HEK293 (cell line): ENCODE measurements at regions not wholly inside any gene's neighbourhood (a gene's known extent, or its start where the extent isn't known, plus 50 kb on each side); places are given as distances from the start of the nearest gene placed in this dataset.

ENCODE experiments used
- CTCF ChIA-PET: fragments of 350-600 bp; formaldehyde crosslinking; extraction: SDS; loops from one replicate; lab custom pipeline; 2021; ENCODE audit warnings: antibody characterized with exemption; lab: Yijun Ruan, JAX
- POLR2A ChIA-PET: fragments of 300-600 bp; formaldehyde crosslinking; extraction: SDS; loops from one replicate; lab custom pipeline; 2020; ENCODE audit warnings: antibody characterized with exemption, inconsistent platforms; lab: Yijun Ruan, JAX
- H3K27ac ChIP-seq: fragments of 200-500 bp; sonication (Bioruptor generic); 2 replicates; pipeline ENCODE4 v1.5.1; 2014; ENCODE audit warnings: low read depth, low read length, control low read depth, inconsistent platforms; ENCODE audit errors: extremely low read depth
- H3K36me3 ChIP-seq, 2 experiments: fragments of 200-500 bp in 1 of 2; sonication (Bioruptor generic) in 1 of 2; 1 replicate in 1 of 2; 2 replicates in 1 of 2; pipeline ENCODE4 v1.5.1; 2014 to 2017; ENCODE audit warnings: inconsistent platforms in 2 of 2, low read length in 2 of 2; ENCODE audit not compliant: control insufficient read depth in 2 of 2, insufficient read depth in 1 of 2
- H3K4me1 ChIP-seq: fragments of 200-500 bp; sonication (Bioruptor generic); 2 replicates; pipeline ENCODE4 v1.5.1; 2014; ENCODE audit warnings: mild to moderate bottlenecking, low read length, inconsistent platforms; ENCODE audit not compliant: control insufficient read depth, insufficient read depth
- H3K4me3 ChIP-seq: 2 replicates; pipeline ENCODE4 v1.5.1; 2011; ENCODE audit warnings: low read depth, mild to moderate bottlenecking, control low read depth, low read length, moderate library complexity
- H3K9me3 ChIP-seq: fragments of 200-500 bp; sonication (Bioruptor generic); 2 replicates; pipeline ENCODE4 v1.5.1; 2014; ENCODE audit warnings: low read depth, low read length, inconsistent platforms; ENCODE audit not compliant: control insufficient read depth, insufficient read depth
- IKZF3 ChIP-seq: fragments of 450-650 bp; IDR thresholded peaks from 2 replicates; pipeline ENCODE4 v1.5.0; 2018; ENCODE audit warnings: missing biosample characterization, mild to moderate bottlenecking, missing genetic modification characterization, moderate library complexity
- OVOL3 ChIP-seq: fragments of 450-650 bp; formaldehyde crosslinking; IDR thresholded peaks from 2 replicates; pipeline ENCODE4 v1.5.1; 2016; ENCODE audit warnings: missing biosample characterization, missing genetic modification characterization
- PRDM1 ChIP-seq: fragments of 450-650 bp; formaldehyde crosslinking; IDR thresholded peaks from 2 replicates; pipeline ENCODE4; 2016; ENCODE audit warnings: missing biosample characterization, missing genetic modification characterization
- RBAK ChIP-seq: fragments of 450-650 bp; formaldehyde crosslinking; IDR thresholded peaks from 2 replicates; pipeline ENCODE4 v1.5.1; 2016; ENCODE audit warnings: missing biosample characterization, missing genetic modification characterization
- SCRT1 ChIP-seq: fragments of 450-650 bp; formaldehyde crosslinking; IDR thresholded peaks from 2 replicates; pipeline ENCODE4 v1.5.1; 2016; ENCODE audit warnings: missing biosample characterization, missing genetic modification characterization, borderline replicate concordance
- ZBTB48 ChIP-seq: fragments of 450-650 bp; formaldehyde crosslinking; IDR thresholded peaks from 2 replicates; pipeline ENCODE4 v1.5.1; 2016; ENCODE audit warnings: missing biosample characterization, missing genetic modification characterization
- ZNF133 ChIP-seq: fragments of 450-650 bp; formaldehyde crosslinking; IDR thresholded peaks from 2 replicates; pipeline ENCODE4 v1.5.1; 2016; ENCODE audit warnings: missing biosample characterization, missing genetic modification characterization
- ZNF174 ChIP-seq: fragments of 450-650 bp; formaldehyde crosslinking; IDR thresholded peaks from 2 replicates; pipeline ENCODE4 v1.5.0; 2017; ENCODE audit warnings: missing biosample characterization, mild to moderate bottlenecking, missing genetic modification characterization
- ZNF311 ChIP-seq: fragments of 450-650 bp; formaldehyde crosslinking; IDR thresholded peaks from 2 replicates; pipeline ENCODE4 v1.5.1; 2017; ENCODE audit warnings: missing biosample characterization, missing genetic modification characterization, borderline replicate concordance
- ZNF48 ChIP-seq: fragments of 450-650 bp; formaldehyde crosslinking; IDR thresholded peaks from 2 replicates; pipeline ENCODE4 v1.5.1; 2016; ENCODE audit warnings: missing biosample characterization, missing genetic modification characterization
- ZNF501 ChIP-seq: fragments of 450-650 bp; formaldehyde crosslinking; IDR thresholded peaks from 2 replicates; pipeline ENCODE4 v1.5.1; 2016; ENCODE audit warnings: missing biosample characterization, missing genetic modification characterization
- ZNF530 ChIP-seq: fragments of 450-650 bp; formaldehyde crosslinking; IDR thresholded peaks from 2 replicates; pipeline ENCODE4 v1.5.1; 2016; ENCODE audit warnings: low read depth, missing biosample characterization, missing genetic modification characterization
- ZNF596 ChIP-seq: fragments of 450-650 bp; IDR thresholded peaks from 2 replicates; pipeline ENCODE4 v1.5.0; 2018; ENCODE audit warnings: missing biosample characterization, mild to moderate bottlenecking, missing genetic modification characterization, moderate library complexity
- ZNF610 ChIP-seq: fragments of 450-650 bp; formaldehyde crosslinking; IDR thresholded peaks from 2 replicates; pipeline ENCODE4 v1.5.1; 2016; ENCODE audit warnings: missing biosample characterization, missing genetic modification characterization, borderline replicate concordance
- ZNF629 ChIP-seq: fragments of 450-650 bp; formaldehyde crosslinking; IDR thresholded peaks from 2 replicates; pipeline ENCODE4 v1.5.1; 2017; ENCODE audit warnings: missing biosample characterization, missing genetic modification characterization
- ZNF768 ChIP-seq: fragments of 450-650 bp; formaldehyde crosslinking; IDR thresholded peaks from 2 replicates; pipeline ENCODE4 v1.5.1; 2018; ENCODE audit warnings: missing biosample characterization, mild to moderate bottlenecking, missing genetic modification characterization
- TF ChIP-seq, protein P1 (sequence below): fragments of 450-650 bp; formaldehyde crosslinking; IDR thresholded peaks from 2 replicates; pipeline ENCODE4 v1.5.1; 2016; ENCODE audit warnings: missing biosample characterization, missing genetic modification characterization
- TF ChIP-seq, protein P2 (sequence below): fragments of 450-650 bp; formaldehyde crosslinking; IDR thresholded peaks from 2 replicates; pipeline ENCODE4 v1.5.1; 2016; ENCODE audit warnings: missing biosample characterization, missing genetic modification characterization
- TF ChIP-seq, protein P3 (sequence below): sonication (generic); formaldehyde crosslinking; IDR thresholded peaks from 2 replicates; pipeline ENCODE4 v1.8.1; 2022; ENCODE audit warnings: mild to moderate bottlenecking, moderate library complexity, missing genetic modification reagents
- TF ChIP-seq, protein P4 (sequence below): fragments of 450-650 bp; formaldehyde crosslinking; IDR thresholded peaks from 2 replicates; pipeline ENCODE4 v1.5.1; 2016; ENCODE audit warnings: missing biosample characterization, missing genetic modification characterization
- TF ChIP-seq, protein P5 (sequence below): IDR thresholded peaks from 2 replicates; pipeline ENCODE4 v1.6.1; 2011; ENCODE audit warnings: mild to moderate bottlenecking, low read depth, low read length, borderline replicate concordance

DNA sequence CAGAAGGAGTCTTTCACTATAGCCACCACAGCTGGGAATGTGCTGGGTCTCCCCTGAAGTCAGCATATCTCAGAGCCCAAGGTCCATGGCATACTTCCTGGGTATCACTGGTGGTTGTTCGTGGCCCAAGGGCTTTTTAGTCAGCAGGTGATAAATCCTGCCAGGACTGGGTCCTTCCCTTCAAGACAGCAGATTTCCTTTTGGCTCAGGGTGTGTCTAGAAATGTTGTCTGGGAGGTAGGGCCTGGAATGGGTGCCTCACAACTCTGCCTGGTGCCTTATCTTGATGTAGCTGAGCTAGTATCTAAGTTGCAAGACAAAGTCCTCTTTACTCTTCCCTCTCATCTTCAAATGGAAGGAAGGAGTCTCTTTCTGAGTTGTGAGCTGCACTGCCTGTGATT is 102.4 kb upstream of the TMLHE start:
- Histone ChIP-seq H3K9me3 (no peaks in the 10 kb centered on the region; the same call in 1 of the 2 replicates), H3K4me3 (no peak overlapping the region), H3K27ac (no peak overlapping the region), H3K36me3 (no peaks in the 10 kb centered on the region), H3K4me1 (no peaks in the 10 kb centered on the region)
- ChIA-PET CTCF (no interaction called here), POLR2A (no interaction called here)
- TF ChIP-seq RBAK (tag by site-specific recombination): no peak
- TF ChIP-seq ZNF596: no peak
- no peak for TF ChIP-seq ZNF530 (tag by site-specific recombination)
- TF ChIP-seq, protein P1, sequence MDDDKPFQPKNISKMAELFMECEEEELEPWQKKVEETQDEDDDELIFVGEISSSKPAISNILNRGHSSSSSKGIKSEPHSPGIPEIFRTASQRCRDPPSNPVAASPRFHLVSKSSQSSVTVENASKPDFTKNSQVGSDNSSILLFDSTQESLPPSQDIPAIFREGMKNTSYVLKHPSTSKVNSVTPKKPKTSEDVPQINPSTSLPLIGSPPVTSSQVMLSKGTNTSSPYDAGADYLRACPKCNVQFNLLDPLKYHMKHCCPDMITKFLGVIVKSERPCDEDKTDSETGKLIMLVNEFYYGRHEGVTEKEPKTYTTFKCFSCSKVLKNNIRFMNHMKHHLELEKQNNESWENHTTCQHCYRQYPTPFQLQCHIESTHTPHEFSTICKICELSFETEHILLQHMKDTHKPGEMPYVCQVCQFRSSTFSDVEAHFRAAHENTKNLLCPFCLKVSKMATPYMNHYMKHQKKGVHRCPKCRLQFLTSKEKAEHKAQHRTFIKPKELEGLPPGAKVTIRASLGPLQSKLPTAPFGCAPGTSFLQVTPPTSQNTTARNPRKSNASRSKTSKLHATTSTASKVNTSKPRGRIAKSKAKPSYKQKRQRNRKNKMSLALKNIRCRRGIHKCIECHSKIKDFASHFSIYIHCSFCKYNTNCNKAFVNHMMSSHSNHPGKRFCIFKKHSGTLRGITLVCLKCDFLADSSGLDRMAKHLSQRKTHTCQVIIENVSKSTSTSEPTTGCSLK (tag by site-specific recombination): no peak
- no peak for TF ChIP-seq ZNF629
- TF ChIP-seq IKZF3 (tag by site-specific recombination): no peak
- TF ChIP-seq ZNF768 (tag by site-specific recombination): no peak
- TF ChIP-seq ZNF48 (tag by site-specific recombination): no peak
- TF ChIP-seq, protein P2, sequence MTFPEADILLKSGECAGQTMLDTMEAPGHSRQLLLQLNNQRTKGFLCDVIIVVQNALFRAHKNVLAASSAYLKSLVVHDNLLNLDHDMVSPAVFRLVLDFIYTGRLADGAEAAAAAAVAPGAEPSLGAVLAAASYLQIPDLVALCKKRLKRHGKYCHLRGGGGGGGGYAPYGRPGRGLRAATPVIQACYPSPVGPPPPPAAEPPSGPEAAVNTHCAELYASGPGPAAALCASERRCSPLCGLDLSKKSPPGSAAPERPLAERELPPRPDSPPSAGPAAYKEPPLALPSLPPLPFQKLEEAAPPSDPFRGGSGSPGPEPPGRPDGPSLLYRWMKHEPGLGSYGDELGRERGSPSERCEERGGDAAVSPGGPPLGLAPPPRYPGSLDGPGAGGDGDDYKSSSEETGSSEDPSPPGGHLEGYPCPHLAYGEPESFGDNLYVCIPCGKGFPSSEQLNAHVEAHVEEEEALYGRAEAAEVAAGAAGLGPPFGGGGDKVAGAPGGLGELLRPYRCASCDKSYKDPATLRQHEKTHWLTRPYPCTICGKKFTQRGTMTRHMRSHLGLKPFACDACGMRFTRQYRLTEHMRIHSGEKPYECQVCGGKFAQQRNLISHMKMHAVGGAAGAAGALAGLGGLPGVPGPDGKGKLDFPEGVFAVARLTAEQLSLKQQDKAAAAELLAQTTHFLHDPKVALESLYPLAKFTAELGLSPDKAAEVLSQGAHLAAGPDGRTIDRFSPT (tag by site-specific recombination): no peak
- TF ChIP-seq ZNF311 (tag by site-specific recombination): no peak

DNA sequence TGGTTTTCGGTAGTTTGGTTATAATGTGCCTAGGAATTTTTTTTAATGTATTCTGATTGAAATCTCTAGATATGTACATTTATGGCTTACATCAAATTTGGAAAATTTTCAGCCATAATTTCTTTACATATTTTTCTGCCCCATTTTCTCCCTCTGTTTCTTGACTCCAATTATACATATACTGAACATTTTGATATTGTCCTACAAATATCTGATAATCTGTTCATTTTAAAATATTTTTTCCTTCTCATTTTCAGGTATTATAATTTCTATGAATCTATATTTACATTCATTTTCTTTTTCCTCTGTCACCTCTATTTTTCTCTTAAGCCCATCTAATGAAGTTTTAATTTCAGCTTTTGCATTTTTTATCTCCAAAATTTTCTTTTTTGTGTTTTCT is 82.7 kb upstream of the TMLHE start:
- Histone ChIP-seq H3K27ac (no peak overlapping the region), H3K4me3 (no peak overlapping the region), H3K9me3 (no peaks in the 10 kb centered on the region), H3K4me1 (no peaks in the 10 kb centered on the region), H3K36me3 (no peaks in the 10 kb centered on the region)
- ChIA-PET POLR2A (no interaction called here), CTCF (no interaction called here)
- TF ChIP-seq OVOL3 (tag by site-specific recombination) (no peak), ZNF174 (no peak), ZNF133 (tag by site-specific recombination) (peak; percentile 92)

DNA sequence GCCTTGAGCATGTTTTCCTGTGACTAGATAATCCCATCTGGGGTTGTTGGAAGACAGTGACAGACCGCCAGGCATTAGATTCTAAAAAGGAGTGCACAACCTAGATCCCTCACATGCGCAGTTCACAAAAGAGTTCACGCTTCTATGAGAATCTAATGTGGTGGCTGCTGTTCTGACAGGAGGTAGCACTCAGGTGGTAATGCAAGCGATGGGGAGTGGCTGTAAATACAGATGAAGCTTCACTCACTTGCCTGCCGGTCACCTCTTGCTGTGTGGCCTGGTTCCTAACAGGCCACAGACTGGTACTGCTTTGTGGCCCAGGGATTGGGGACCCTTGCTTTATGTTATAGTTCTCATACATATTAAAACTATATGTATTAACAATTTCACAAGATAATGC is 81.9 kb upstream of the TMLHE start:
- CTCF ChIA-PET: no interaction called here

DNA sequence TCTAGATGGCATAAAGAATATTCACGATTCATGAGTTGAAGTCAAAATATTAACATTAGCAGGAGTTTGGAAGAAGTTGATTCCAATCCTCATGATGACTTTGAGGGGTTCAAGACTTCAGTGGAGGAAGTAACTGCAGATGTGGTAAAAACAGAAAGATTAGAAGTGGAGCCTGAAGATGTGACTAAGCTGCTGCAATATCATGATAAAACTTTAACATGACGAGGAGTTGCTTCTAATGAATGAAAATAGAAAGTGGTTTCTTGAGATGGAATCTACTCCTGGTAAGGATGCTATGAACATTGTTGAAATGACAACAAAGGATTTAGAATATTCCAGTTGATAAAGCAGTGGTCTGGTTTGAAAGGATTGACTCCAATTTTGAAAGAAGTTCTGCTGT is 70.1 kb upstream of the TMLHE start:
- Histone ChIP-seq H3K4me1 (no peaks in the 10 kb centered on the region), H3K36me3 (no peaks in the 10 kb centered on the region), H3K4me3 (no peak overlapping the region), H3K27ac (no peak overlapping the region), H3K9me3 (no peaks in the 10 kb centered on the region)
- POLR2A ChIA-PET: no interaction called here
- CTCF ChIA-PET: no interaction called here
- TF ChIP-seq, protein P3, sequence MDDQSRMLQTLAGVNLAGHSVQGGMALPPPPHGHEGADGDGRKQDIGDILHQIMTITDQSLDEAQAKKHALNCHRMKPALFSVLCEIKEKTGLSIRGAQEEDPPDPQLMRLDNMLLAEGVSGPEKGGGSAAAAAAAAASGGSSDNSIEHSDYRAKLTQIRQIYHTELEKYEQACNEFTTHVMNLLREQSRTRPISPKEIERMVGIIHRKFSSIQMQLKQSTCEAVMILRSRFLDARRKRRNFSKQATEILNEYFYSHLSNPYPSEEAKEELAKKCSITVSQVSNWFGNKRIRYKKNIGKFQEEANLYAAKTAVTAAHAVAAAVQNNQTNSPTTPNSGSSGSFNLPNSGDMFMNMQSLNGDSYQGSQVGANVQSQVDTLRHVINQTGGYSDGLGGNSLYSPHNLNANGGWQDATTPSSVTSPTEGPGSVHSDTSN (CRISPR knock-in tag): no peak
- TF ChIP-seq, protein P1 (tag by site-specific recombination): no peak
- TF ChIP-seq SCRT1 (tag by site-specific recombination): no peak
- TF ChIP-seq, protein P4, sequence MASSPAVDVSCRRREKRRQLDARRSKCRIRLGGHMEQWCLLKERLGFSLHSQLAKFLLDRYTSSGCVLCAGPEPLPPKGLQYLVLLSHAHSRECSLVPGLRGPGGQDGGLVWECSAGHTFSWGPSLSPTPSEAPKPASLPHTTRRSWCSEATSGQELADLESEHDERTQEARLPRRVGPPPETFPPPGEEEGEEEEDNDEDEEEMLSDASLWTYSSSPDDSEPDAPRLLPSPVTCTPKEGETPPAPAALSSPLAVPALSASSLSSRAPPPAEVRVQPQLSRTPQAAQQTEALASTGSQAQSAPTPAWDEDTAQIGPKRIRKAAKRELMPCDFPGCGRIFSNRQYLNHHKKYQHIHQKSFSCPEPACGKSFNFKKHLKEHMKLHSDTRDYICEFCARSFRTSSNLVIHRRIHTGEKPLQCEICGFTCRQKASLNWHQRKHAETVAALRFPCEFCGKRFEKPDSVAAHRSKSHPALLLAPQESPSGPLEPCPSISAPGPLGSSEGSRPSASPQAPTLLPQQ (tag by site-specific recombination): no peak
- TF ChIP-seq, protein P5, sequence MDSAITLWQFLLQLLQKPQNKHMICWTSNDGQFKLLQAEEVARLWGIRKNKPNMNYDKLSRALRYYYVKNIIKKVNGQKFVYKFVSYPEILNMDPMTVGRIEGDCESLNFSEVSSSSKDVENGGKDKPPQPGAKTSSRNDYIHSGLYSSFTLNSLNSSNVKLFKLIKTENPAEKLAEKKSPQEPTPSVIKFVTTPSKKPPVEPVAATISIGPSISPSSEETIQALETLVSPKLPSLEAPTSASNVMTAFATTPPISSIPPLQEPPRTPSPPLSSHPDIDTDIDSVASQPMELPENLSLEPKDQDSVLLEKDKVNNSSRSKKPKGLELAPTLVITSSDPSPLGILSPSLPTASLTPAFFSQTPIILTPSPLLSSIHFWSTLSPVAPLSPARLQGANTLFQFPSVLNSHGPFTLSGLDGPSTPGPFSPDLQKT: no peak

More for the DNA sequence above, 81.9 kb upstream of the TMLHE start:
- no peaks in the 10 kb centered on the region for H3K36me3 ChIP-seq
- TF ChIP-seq ZNF610 (tag by site-specific recombination) (peak; percentile 91), ZNF501 (tag by site-specific recombination) (no peak), ZBTB48 (tag by site-specific recombination) (no peak), PRDM1 (tag by site-specific recombination) (no peak)
- TF ChIP-seq, all 188 proteins: peak for 1
- no peak overlapping the region for H3K27ac ChIP-seq
- no peak overlapping the region for H3K4me3 ChIP-seq
- H3K4me1 ChIP-seq: no peaks in the 10 kb centered on the region
- POLR2A ChIA-PET: no interaction called here
- H3K9me3 ChIP-seq: no peaks in the 10 kb centered on the region
